ENCODE measurements at regions not wholly inside any gene's neighbourhood (a gene's known extent, or its start where the extent isn't known, plus 50 kb on each side); places are given as distances from the start of the nearest gene placed in this dataset.

GRCh38 chr6:1257778-1258177 is 54.1 kb upstream of the FOXQ1 start:
- Histone ChIP-seq H3K36me3 (ENCODE audit: control insufficient read depth, insufficient read depth, low read length) (no peaks in the 10 kb centered on the region), H3K9me3 (ENCODE audit: control insufficient read depth, insufficient read depth, low read length) (no peaks in the 10 kb centered on the region), H3K27ac (ENCODE audit: low read length) (no peak overlapping the region), H3K4me1 (ENCODE audit: control insufficient read depth, insufficient read depth, low read length) (no peaks in the 10 kb centered on the region), H3K4me3 (ENCODE audit: low read length) (no peak overlapping the region), H3K27me3 (ENCODE audit: control insufficient read depth, insufficient read depth, low read length) (no peaks in the 10 kb centered on the region)
- no CpG with 5 or more reads among the region's 7 CpGs for WGBS (ENCODE audit: insufficient coverage, insufficient read length)
- no peak for DNase-seq (ENCODE audit: low read depth, low spot score)

- Histone ChIP-seq H3K27ac (ENCODE audit: low read length) (no peak overlapping the region), H3K4me1 (ENCODE audit: control insufficient read depth, insufficient read depth, low read length) (no peaks in the 10 kb centered on the region), H3K27me3 (ENCODE audit: control insufficient read depth, insufficient read depth, low read length) (no peaks in the 10 kb centered on the region), H3K36me3 (ENCODE audit: control insufficient read depth, insufficient read depth, low read length) (no peaks in the 10 kb centered on the region), H3K9me3 (ENCODE audit: control insufficient read depth, insufficient read depth, low read length) (no peaks in the 10 kb centered on the region), H3K4me3 (ENCODE audit: low read length) (no peak overlapping the region)
- DNase-seq (ENCODE audit: low read depth, low spot score): no peak
- no CpG with 5 or more reads among the region's 8 CpGs for WGBS (ENCODE audit: insufficient coverage, insufficient read length)
Measured at GRCh38 chr6:1256435-1257008, 55.4 kb upstream of the FOXQ1 start.

- Histone ChIP-seq H3K9me3 (ENCODE audit: control insufficient read depth, insufficient read depth, low read length) (no peaks in the 10 kb centered on the region), H3K27me3 (ENCODE audit: control insufficient read depth, insufficient read depth, low read length) (no peaks in the 10 kb centered on the region), H3K4me1 (ENCODE audit: control insufficient read depth, insufficient read depth, low read length) (no peaks in the 10 kb centered on the region), H3K36me3 (ENCODE audit: control insufficient read depth, insufficient read depth, low read length) (no peaks in the 10 kb centered on the region), H3K27ac (ENCODE audit: low read length) (no peak overlapping the region), H3K4me3 (ENCODE audit: low read length) (no peak overlapping the region)
- DNase-seq (ENCODE audit: low read depth, low spot score): no peak
- WGBS (ENCODE audit: insufficient coverage, insufficient read length): no CpG with 5 or more reads among the region's 9 CpGs
Measured at GRCh38 chr6:1255636-1256365, 56.1 kb upstream of the FOXQ1 start.

GRCh38 chr6:1254326-1254725 is 57.6 kb upstream of the FOXQ1 start:
- Histone ChIP-seq H3K4me1 (ENCODE audit: control insufficient read depth, insufficient read depth, low read length) (no peaks in the 10 kb centered on the region), H3K9me3 (ENCODE audit: control insufficient read depth, insufficient read depth, low read length) (no peaks in the 10 kb centered on the region), H3K27ac (ENCODE audit: low read length) (no peak overlapping the region), H3K27me3 (ENCODE audit: control insufficient read depth, insufficient read depth, low read length) (no peaks in the 10 kb centered on the region), H3K36me3 (ENCODE audit: control insufficient read depth, insufficient read depth, low read length) (no peaks in the 10 kb centered on the region), H3K4me3 (ENCODE audit: low read length) (no peak overlapping the region)
- no CpG with 5 or more reads among the region's 4 CpGs for WGBS (ENCODE audit: insufficient coverage, insufficient read length)
- DNase-seq (ENCODE audit: low read depth, low spot score): no peak

DNA sequence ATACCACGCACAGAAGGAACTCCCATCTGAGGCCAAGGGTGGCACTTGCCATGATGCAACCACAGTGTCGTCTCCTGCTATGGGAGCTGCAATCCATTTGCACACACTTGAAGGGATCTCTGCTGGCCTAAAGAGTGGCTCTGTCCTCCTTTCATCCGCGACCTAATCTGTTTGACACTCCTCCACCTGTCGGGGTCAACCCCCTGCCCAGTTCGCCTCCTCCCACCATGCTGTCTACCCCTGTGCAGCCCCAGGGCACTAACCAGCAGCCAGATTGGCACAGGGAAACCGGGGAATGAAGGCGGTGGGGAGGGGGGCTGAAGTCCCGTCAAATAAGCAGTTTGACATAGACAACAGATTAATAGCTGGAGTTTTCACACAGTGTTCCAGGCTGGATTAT is 58.1 kb upstream of the FOXQ1 start:
- H3K4me3 ChIP-seq (ENCODE audit: low read length): no peak overlapping the region
- H3K27me3 ChIP-seq (ENCODE audit: control insufficient read depth, insufficient read depth, low read length): no peaks in the 10 kb centered on the region
- no peaks in the 10 kb centered on the region for H3K36me3 ChIP-seq (ENCODE audit: control insufficient read depth, insufficient read depth, low read length)
- no peak overlapping the region for H3K27ac ChIP-seq (ENCODE audit: low read length)
- no peaks in the 10 kb centered on the region for H3K9me3 ChIP-seq (ENCODE audit: control insufficient read depth, insufficient read depth, low read length)
- DNase-seq (ENCODE audit: low read depth, low spot score): no peak
- H3K4me1 ChIP-seq (ENCODE audit: control insufficient read depth, insufficient read depth, low read length): no peaks in the 10 kb centered on the region
- WGBS (ENCODE audit: insufficient coverage, insufficient read length): no CpG with 5 or more reads among the region's 9 CpGs

DNA sequence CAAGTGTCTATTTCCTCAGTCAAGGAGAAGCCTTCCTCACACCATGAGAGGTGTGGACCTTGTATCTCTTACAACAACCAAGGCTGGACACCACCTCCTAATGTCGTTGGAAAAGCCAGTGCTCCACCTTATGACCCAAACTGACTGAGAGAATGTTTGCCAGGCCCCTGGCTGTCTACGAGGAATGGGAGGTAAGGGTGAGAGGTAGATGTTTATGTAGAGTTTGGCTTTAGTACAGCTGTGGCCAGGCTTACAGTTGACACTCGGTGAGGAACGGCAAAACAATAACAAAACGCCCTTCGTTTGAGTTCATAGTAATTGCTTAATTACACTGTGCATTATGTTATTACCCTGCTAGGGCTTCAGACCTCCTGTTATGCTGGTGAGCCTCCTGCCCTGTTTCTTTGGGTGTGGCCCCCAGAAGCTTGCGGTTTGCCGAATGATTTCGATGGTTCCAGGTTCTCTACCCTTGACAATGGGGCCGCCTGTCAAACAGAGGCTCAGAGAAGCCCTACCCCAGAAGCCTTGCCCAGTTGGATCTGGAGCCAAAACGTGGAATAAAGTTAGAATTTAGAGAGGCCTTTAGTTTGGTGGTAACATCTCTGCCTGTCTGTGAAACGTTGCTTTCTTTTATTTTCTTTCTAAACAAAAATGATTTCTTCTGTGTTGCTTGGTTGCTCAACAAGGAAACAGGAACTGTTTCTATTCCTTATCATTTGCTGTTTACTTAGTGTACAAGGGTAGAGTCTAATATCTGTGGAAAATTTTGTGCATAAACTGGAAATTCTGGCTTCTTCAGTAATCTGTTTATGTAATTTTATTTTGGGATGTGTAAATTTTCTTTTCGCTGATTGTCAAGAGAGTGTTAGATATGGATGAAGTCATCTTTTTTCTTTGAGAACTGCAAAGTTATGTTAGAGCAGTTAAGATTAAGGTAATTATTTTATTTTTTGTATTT is 60.4 kb upstream of the FOXQ1 start:
- 100% methylated on average over 1 of the region's 13 CpGs for WGBS (ENCODE audit: insufficient coverage, insufficient read length)
- H3K4me1 ChIP-seq (ENCODE audit: control insufficient read depth, insufficient read depth, low read length): no peaks in the 10 kb centered on the region
- no peaks in the 10 kb centered on the region for H3K9me3 ChIP-seq (ENCODE audit: control insufficient read depth, insufficient read depth, low read length)
- DNase-seq (ENCODE audit: low read depth, low spot score): no peak
- H3K4me3 ChIP-seq (ENCODE audit: low read length): no peak overlapping the region
- no peaks in the 10 kb centered on the region for H3K27me3 ChIP-seq (ENCODE audit: control insufficient read depth, insufficient read depth, low read length)
- H3K27ac ChIP-seq (ENCODE audit: low read length): no peak overlapping the region
- no peaks in the 10 kb centered on the region for H3K36me3 ChIP-seq (ENCODE audit: control insufficient read depth, insufficient read depth, low read length)

DNA sequence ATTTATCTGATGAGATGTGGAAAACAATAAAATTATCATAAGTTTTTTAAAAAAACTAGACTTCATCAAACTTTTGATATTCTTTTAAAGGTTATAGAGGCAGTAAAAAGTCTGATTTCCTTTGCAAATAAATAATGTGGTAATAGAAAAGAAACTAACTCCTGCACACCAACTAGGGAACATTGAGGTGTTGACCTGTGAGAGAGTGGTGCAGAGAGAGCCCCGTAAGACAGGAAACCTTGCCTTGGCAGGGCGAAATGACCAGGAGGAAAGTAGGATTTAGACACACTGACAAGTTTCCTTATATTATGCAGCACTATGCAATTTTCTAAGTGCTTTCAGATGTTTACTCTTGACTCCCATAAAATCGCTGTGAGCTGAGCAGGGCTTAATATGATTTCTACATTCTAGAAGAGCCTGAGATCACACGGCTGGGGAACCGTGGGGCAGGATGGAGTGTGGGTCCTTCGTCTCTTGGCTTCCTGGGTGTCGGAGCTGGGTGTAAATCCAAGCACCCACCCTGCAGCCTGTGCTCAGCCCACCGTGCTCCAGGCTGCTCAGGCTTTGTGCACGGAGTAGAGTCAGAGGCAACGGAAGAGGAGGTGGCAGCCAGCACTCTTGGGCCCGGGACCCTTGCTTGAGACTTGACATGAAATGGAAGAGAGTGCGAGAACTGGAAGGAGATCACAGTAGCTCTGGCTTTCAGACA is 61.3 kb upstream of the FOXQ1 start:
- Histone ChIP-seq H3K9me3 (ENCODE audit: control insufficient read depth, insufficient read depth, low read length) (no peaks in the 10 kb centered on the region), H3K36me3 (ENCODE audit: control insufficient read depth, insufficient read depth, low read length) (no peaks in the 10 kb centered on the region), H3K4me1 (ENCODE audit: control insufficient read depth, insufficient read depth, low read length) (no peaks in the 10 kb centered on the region), H3K27me3 (ENCODE audit: control insufficient read depth, insufficient read depth, low read length) (no peaks in the 10 kb centered on the region), H3K27ac (ENCODE audit: low read length) (no peak overlapping the region), H3K4me3 (ENCODE audit: low read length) (no peak overlapping the region)
- no peak for DNase-seq (ENCODE audit: low read depth, low spot score)
- no CpG with 5 or more reads among the region's 12 CpGs for WGBS (ENCODE audit: insufficient coverage, insufficient read length)

GRCh38 chr6:1247894-1248293 is 64.0 kb upstream of the FOXQ1 start:
- Histone ChIP-seq H3K27ac (ENCODE audit: low read length) (no peak overlapping the region), H3K4me3 (ENCODE audit: low read length) (no peak overlapping the region), H3K36me3 (ENCODE audit: control insufficient read depth, insufficient read depth, low read length) (no peaks in the 10 kb centered on the region), H3K4me1 (ENCODE audit: control insufficient read depth, insufficient read depth, low read length) (no peaks in the 10 kb centered on the region), H3K27me3 (ENCODE audit: control insufficient read depth, insufficient read depth, low read length) (no peaks in the 10 kb centered on the region), H3K9me3 (ENCODE audit: control insufficient read depth, insufficient read depth, low read length) (no peaks in the 10 kb centered on the region)
- no CpG with 5 or more reads among the region's 3 CpGs for WGBS (ENCODE audit: insufficient coverage, insufficient read length)
- no peak for DNase-seq (ENCODE audit: low read depth, low spot score)

DNA sequence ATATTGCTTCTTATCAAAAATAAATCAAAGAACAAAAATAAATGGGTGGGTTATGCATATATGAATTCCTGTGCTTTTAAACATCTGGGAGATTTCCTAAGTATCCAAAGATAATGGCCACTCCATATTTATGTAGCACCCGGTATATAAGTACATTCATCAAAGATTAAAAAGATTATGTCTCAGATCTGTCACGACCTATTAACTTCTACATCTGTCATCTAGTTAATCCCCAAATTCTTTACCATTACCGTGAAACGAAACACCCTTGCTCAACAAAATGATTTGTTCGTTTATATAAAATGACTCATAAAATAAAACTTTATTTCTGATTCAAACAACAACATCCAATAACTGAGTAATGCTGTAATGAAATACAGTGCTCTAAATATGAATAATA is 64.8 kb upstream of the FOXQ1 start:
- Histone ChIP-seq H3K27me3 (ENCODE audit: control insufficient read depth, insufficient read depth, low read length) (no peaks in the 10 kb centered on the region), H3K9me3 (ENCODE audit: control insufficient read depth, insufficient read depth, low read length) (no peaks in the 10 kb centered on the region), H3K4me3 (ENCODE audit: low read length) (no peak overlapping the region), H3K36me3 (ENCODE audit: control insufficient read depth, insufficient read depth, low read length) (no peaks in the 10 kb centered on the region), H3K4me1 (ENCODE audit: control insufficient read depth, insufficient read depth, low read length) (no peaks in the 10 kb centered on the region), H3K27ac (ENCODE audit: low read length) (no peak overlapping the region)
- WGBS (ENCODE audit: insufficient coverage, insufficient read length): no CpG with 5 or more reads among the region's 5 CpGs
- DNase-seq (ENCODE audit: low read depth, low spot score): no peak

- no CpG with 5 or more reads among the region's 16 CpGs for WGBS (ENCODE audit: insufficient coverage, insufficient read length)
- H3K27me3 ChIP-seq (ENCODE audit: control insufficient read depth, insufficient read depth, low read length): no peaks in the 10 kb centered on the region
Measured at GRCh38 chr6:1244941-1245340, 67.0 kb upstream of the FOXQ1 start.

More at GRCh38 chr6:1244941-1245340, 67.0 kb upstream of the FOXQ1 start:
- peaks cover 1% of the 10 kb centered on the region; the same call in 1 of the 2 replicates for H3K4me1 ChIP-seq (ENCODE audit: control insufficient read depth, insufficient read depth, low read length)
- DNase-seq (ENCODE audit: low read depth, low spot score): no peak
- H3K4me3 ChIP-seq (ENCODE audit: low read length): no peak overlapping the region
- no peak overlapping the region for H3K27ac ChIP-seq (ENCODE audit: low read length)
- no peaks in the 10 kb centered on the region for H3K36me3 ChIP-seq (ENCODE audit: control insufficient read depth, insufficient read depth, low read length)
- no peaks in the 10 kb centered on the region for H3K9me3 ChIP-seq (ENCODE audit: control insufficient read depth, insufficient read depth, low read length)
